Kidney (tissue), 13 donors: ENCODE measurements at regions not wholly inside any gene's neighbourhood (a gene's known extent, or its start where the extent isn't known, plus 50 kb on each side); places are given as distances from the start of the nearest gene placed in this dataset.
"Not testable (repeated sequence)": the region's sequence is repeated elsewhere in the genome, so short reads cannot be mapped to it uniquely, and the experiment has no call there.

Experiments used
- DNase-seq, 5 donors: peaks; one replicate each; pipeline ENCODE4 v3.0.0-alpha.2; 2013 to 2020
- FAIRE-seq: peaks from 2 replicates; lab custom pipeline; 2012; peaks lifted over from hg19 to GRCh38; lab: Jason Lieb, UNC
- H3K27ac ChIP-seq, 2 donors: one replicate each; pipeline ENCODE4 v1.7.0; 2013; ENCODE audit warnings: low read depth in 2 of 2, low read length in 2 of 2, inconsistent platforms in 1 of 2
- H3K27me3 ChIP-seq: one replicate; pipeline ENCODE4 v1.7.1; 2013; ENCODE audit warnings: low read length, inconsistent platforms; ENCODE audit not compliant: control insufficient read depth, insufficient read depth
- H3K36me3 ChIP-seq, 3 donors: one replicate each; pipeline versions ENCODE4 v1.7.0 to v1.7.1; 2013; ENCODE audit warnings: low read length in 3 of 3, control low read depth in 1 of 3, inconsistent platforms in 1 of 3; ENCODE audit not compliant: insufficient read depth in 3 of 3, control insufficient read depth in 2 of 3
- H3K4me1 ChIP-seq, 3 donors: one replicate each; pipeline versions ENCODE4 v1.7.0 to v1.7.1; 2013; ENCODE audit warnings: low read length in 3 of 3, inconsistent platforms in 1 of 3, low read depth in 1 of 3; ENCODE audit not compliant: control insufficient read depth in 2 of 3, insufficient read depth in 2 of 3
- H3K4me3 ChIP-seq, 3 donors: one replicate each; pipeline versions ENCODE4 v1.7.0 to v1.8.1; 2013; ENCODE audit warnings: low read length in 3 of 3, control low read depth in 1 of 3, inconsistent platforms in 1 of 3
- H3K9ac ChIP-seq, 3 donors: one replicate each; pipeline versions ENCODE4 v1.7.0 to v1.7.1; 2013; ENCODE audit warnings: low read length in 3 of 3, control low read depth in 1 of 3, inconsistent platforms in 1 of 3
- H3K9me3 ChIP-seq, 3 donors: one replicate each; pipeline versions ENCODE4 v1.7.0 to v1.7.1; 2013; ENCODE audit warnings: low read length in 3 of 3, control low read depth in 1 of 3, inconsistent platforms in 1 of 3; ENCODE audit not compliant: control insufficient read depth in 2 of 3, insufficient read depth in 1 of 3
- intact Hi-C: fragments of 100-400 bp; cut with DNase I; formaldehyde crosslinking; loops from one replicate; pipeline ENCODE4 v1.11.1; 2022
- TF ChIP-seq, protein P1 (sequence below): IDR thresholded peaks from 3 replicates; pipeline ENCODE4 v1.5.1; 2012; ENCODE audit warnings: mild to moderate bottlenecking, moderate library complexity, borderline replicate concordance; ENCODE audit not compliant: insufficient read depth; ENCODE audit errors: extremely low read depth
- donor health status: control.
- donor health status: control.
- donor health status: control.
- donor health status: control.
- donor health status: control.
- donor health status: DM: yes; HTN: yes; CAD: no.
- donor health status: Normal renal cell carcinoma (clear cell type).

DNA sequence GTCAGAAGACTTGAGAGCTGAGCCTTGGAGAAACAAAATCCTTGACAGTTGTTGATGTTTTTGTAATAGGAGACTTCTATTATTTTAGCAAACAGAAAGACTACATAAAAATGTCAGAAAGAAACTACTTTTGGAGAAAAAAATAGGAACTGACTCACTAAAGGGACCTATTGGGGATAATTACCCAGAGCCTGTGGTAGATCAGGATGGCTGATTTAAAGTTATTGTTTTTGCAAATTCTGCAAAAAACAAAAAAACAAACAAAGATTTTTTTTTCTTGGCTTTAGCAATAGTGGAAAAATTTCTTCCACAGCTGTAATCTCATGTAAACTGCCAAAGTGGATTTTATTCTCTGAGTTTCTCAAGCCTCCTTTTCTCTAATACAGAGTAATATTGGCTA lies 101.5 kb upstream of the SATB1 start:
- Histone ChIP-seq H3K4me1 (no peaks in the 10 kb centered on the region), H3K27ac (no peak overlapping the region), H3K9ac (no peak overlapping the region), H3K4me3 (no peak overlapping the region), H3K9me3 (peaks cover 0 to 5% (median 0%) of the 10 kb centered on the region in 3 donors), H3K36me3 (no peaks in the 10 kb centered on the region), H3K27me3 (no peaks in the 10 kb centered on the region)
- intact Hi-C loops = no loop called here
- DNase-seq (peak in 2 of 5 donors; percentile 27 to 32), FAIRE-seq (no peak)
- TF ChIP-seq, protein P1, sequence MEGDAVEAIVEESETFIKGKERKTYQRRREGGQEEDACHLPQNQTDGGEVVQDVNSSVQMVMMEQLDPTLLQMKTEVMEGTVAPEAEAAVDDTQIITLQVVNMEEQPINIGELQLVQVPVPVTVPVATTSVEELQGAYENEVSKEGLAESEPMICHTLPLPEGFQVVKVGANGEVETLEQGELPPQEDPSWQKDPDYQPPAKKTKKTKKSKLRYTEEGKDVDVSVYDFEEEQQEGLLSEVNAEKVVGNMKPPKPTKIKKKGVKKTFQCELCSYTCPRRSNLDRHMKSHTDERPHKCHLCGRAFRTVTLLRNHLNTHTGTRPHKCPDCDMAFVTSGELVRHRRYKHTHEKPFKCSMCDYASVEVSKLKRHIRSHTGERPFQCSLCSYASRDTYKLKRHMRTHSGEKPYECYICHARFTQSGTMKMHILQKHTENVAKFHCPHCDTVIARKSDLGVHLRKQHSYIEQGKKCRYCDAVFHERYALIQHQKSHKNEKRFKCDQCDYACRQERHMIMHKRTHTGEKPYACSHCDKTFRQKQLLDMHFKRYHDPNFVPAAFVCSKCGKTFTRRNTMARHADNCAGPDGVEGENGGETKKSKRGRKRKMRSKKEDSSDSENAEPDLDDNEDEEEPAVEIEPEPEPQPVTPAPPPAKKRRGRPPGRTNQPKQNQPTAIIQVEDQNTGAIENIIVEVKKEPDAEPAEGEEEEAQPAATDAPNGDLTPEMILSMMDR = no peak

DNA sequence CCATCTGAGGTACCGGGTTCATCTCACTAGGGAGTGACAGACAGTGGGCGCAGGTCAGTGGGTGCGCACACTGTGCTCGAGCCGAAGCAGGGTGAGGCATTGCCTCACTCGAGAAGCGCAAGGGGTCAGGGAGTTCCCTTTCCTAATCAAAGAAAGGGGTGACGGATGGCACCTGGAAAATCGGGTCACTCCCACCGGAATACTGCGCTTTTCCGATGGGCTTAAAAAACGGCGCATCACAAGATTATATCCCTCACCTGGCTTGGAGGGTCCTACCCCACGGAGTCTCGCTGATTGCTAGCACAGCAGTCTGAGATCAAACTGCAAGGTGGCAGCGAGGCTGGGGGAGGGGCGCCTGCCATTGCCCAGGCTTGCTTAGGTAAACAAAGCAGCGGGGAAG lies 91.0 kb upstream of the SATB1 start:
- H3K27me3 ChIP-seq, H3K27ac ChIP-seq, H3K4me3 ChIP-seq, H3K4me1 ChIP-seq, intact Hi-C loops, FAIRE-seq, H3K9ac ChIP-seq, H3K9me3 ChIP-seq, DNase-seq, H3K36me3 ChIP-seq: not testable (repeated sequence)

DNA sequence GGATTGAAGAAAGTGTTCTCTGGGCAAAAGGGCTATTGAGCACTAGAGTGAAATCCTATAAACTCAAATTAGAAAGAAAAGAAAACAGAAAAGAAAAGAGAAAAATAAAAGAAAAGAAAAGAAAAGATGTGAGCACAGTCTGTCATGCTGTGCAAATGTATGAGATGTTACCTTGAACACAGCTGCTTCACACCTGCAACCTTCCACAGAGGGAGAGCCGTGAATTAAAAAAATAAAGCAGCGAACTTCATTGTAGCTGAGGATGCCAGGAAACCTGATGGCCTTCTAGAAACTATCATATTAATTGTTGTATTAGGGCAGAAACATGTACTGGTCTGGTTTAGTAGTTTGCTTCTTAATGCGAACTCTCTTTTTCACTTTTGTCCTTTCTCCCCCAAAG lies 88.0 kb upstream of the SATB1 start:
- TF ChIP-seq, protein P1 = no peak
- H3K9ac ChIP-seq = no peak overlapping the region
- no peaks in the 10 kb centered on the region for H3K4me1 ChIP-seq
- H3K4me3 ChIP-seq = no peak overlapping the region
- FAIRE-seq (no peak), DNase-seq (no peak)
- H3K27ac ChIP-seq = no peak overlapping the region
- intact Hi-C loops = no loop called here
- H3K27me3 ChIP-seq = no peaks in the 10 kb centered on the region
- H3K9me3 ChIP-seq = no peaks in the 10 kb centered on the region
- no peaks in the 10 kb centered on the region for H3K36me3 ChIP-seq

DNA sequence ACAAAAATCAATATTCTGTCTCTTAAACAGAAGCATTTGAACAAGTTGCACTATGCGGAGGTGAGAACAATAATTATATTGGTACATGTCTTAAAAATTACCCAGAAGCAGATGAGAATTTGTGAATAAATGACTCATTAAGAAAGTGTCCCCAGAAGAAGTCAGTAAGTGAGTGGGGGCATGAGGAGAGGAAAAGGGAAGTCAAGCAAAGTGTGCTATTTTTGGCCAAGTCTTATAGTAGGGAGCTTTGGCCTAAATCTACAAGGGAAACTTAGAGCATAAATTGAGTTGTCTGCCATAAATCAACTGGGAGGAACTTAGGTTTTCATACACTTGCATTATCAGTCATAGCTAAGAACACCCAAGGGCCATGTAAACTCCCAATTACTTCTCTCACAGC lies 86.9 kb upstream of the SATB1 start:
- Histone ChIP-seq H3K4me3 (no peak overlapping the region), H3K4me1 (no peaks in the 10 kb centered on the region), H3K36me3 (no peaks in the 10 kb centered on the region), H3K27ac (no peak overlapping the region), H3K27me3 (no peaks in the 10 kb centered on the region), H3K9me3 (no peaks in the 10 kb centered on the region), H3K9ac (no peak overlapping the region)
- DNase-seq = no peak
- intact Hi-C loops = no loop called here
- FAIRE-seq = no peak
- TF ChIP-seq, protein P1 = no peak
